IMR-90 (cell line): ENCODE measurements at regions not wholly inside any gene's neighbourhood (a gene's known extent, or its start where the extent isn't known, plus 50 kb on each side); places are given as distances from the start of the nearest gene placed in this dataset.

ENCODE experiments used
- ATAC-seq: fragments of 200-7000 bp; cut with Tn5 transposase; 2 replicates; pipeline ENCODE4 v1.9.1; 2020; ENCODE audit warnings: low read depth, mild to moderate bottlenecking, moderate library complexity
- BruUV-seq: library from RNA; stranded (reverse); fragments of 400-500 nt; replicated peaks from 2 replicates; lab custom pipeline; 2021; lab: Mats Ljungman, UMichigan
- CTCF ChIA-PET: fragments of 300-600 bp; formaldehyde crosslinking; extraction: SDS; loops from one replicate; lab custom pipeline; 2021; ENCODE audit warnings: antibody characterized with exemption; lab: Yijun Ruan, JAX
- POLR2A ChIA-PET: fragments of 300-600 bp; sonication (Branson Sonifier 250); formaldehyde crosslinking; loops from one replicate; lab custom pipeline; 2022; ENCODE audit warnings: antibody characterized with exemption; ENCODE audit not compliant: unreplicated experiment; lab: Charles Lee
- DNase-seq: peaks from one replicate; pipeline ENCODE4 v3.0.0; 2013
- H2AFZ ChIP-seq: replicated peaks from 2 replicates; pipeline ENCODE3; 2013; ENCODE audit warnings: low read length, mild to moderate bottlenecking; ENCODE audit not compliant: poor library complexity
- H2AK5ac ChIP-seq: 2 replicates; pipeline ENCODE4 v1.6.1; 2013; ENCODE audit warnings: low read depth, low read length, inconsistent platforms
- H2AK9ac ChIP-seq: replicated peaks from 2 replicates; pipeline ENCODE3; 2013; ENCODE audit warnings: mild to moderate bottlenecking, low read depth, low read length, moderate library complexity; ENCODE audit not compliant: poor library complexity
- H2BK120ac ChIP-seq: 2 replicates; pipeline ENCODE4 v1.6.1; 2013; ENCODE audit warnings: low read depth, low read length, inconsistent platforms
- H2BK15ac ChIP-seq: 3 replicates; pipeline ENCODE4 v1.6.1; 2013; ENCODE audit warnings: low read depth, low read length, inconsistent platforms
- H2BK20ac ChIP-seq: 2 replicates; pipeline ENCODE4 v1.6.1; 2013; ENCODE audit warnings: low read depth, mild to moderate bottlenecking, inconsistent platforms, low read length, moderate library complexity
- H2BK5ac ChIP-seq: 2 replicates; pipeline ENCODE4 v1.6.1; 2013; ENCODE audit warnings: mild to moderate bottlenecking, low read depth, low read length, inconsistent platforms; ENCODE audit not compliant: poor library complexity, severe bottlenecking
- H3K14ac ChIP-seq: replicated peaks from 2 replicates; pipeline ENCODE4 v1.6.1; 2013; ENCODE audit warnings: low read depth, low read length, inconsistent platforms
- H3K18ac ChIP-seq: 2 replicates; pipeline ENCODE4 v1.6.1; 2013; ENCODE audit warnings: low read depth, low read length, control low read depth
- H3K23ac ChIP-seq: 2 replicates; pipeline ENCODE4 v1.6.1; 2013; ENCODE audit warnings: low read depth, low read length, inconsistent platforms
- H3K27ac ChIP-seq: 2 replicates; pipeline ENCODE4 v1.5.1; 2013; ENCODE audit warnings: mild to moderate bottlenecking, control low read depth, low read length; ENCODE audit not compliant: insufficient read depth
- H3K27me3 ChIP-seq: 2 replicates; pipeline ENCODE4 v1.6.1; 2013; ENCODE audit warnings: low read length; ENCODE audit not compliant: control insufficient read depth, insufficient read depth
- H3K36me3 ChIP-seq: 2 replicates; pipeline ENCODE4 v1.6.1; 2013; ENCODE audit warnings: low read length, mixed read lengths; ENCODE audit not compliant: control insufficient read depth, insufficient read depth
- H3K4ac ChIP-seq: 2 replicates; pipeline ENCODE4 v1.6.1; 2013; ENCODE audit warnings: low read depth, low read length, inconsistent platforms
- H3K4me1 ChIP-seq: 2 replicates; pipeline ENCODE4 v1.6.1; 2013; ENCODE audit warnings: low read length, mixed read lengths; ENCODE audit not compliant: control insufficient read depth, insufficient read depth
- H3K4me2 ChIP-seq: 2 replicates; pipeline ENCODE4 v1.6.1; 2013; ENCODE audit warnings: low read depth, mild to moderate bottlenecking, control low read depth, low read length, moderate library complexity
- H3K4me3 ChIP-seq: 2 replicates; pipeline ENCODE4 v1.5.1; 2013; ENCODE audit warnings: low read depth, mild to moderate bottlenecking, control low read depth, low read length, moderate library complexity; ENCODE audit not compliant: insufficient read depth
- H3K56ac ChIP-seq: 2 replicates; pipeline ENCODE4 v1.6.1; 2013; ENCODE audit warnings: low read length, inconsistent platforms; ENCODE audit not compliant: insufficient read depth; ENCODE audit errors: extremely low read depth
- H3K79me1 ChIP-seq, 2 experiments: 2 replicates each; pipeline ENCODE4 v1.6.1; 2013; ENCODE audit warnings: low read length in 2 of 2, inconsistent platforms in 1 of 2, low read depth in 1 of 2
- H3K9ac ChIP-seq: 2 replicates; pipeline ENCODE4 v1.6.1; 2013; ENCODE audit warnings: low read depth, low read length, control low read depth
- H3K9me1 ChIP-seq: 2 replicates; pipeline ENCODE4 v1.6.1; 2013; ENCODE audit warnings: low read length, inconsistent platforms; ENCODE audit not compliant: insufficient read depth
- H3K9me3 ChIP-seq: 2 replicates; pipeline ENCODE4 v1.6.1; 2013; ENCODE audit warnings: low read length; ENCODE audit not compliant: control insufficient read depth, insufficient read depth
- H4K20me1 ChIP-seq: 2 replicates; pipeline ENCODE4 v1.6.1; 2013; ENCODE audit warnings: low read length, inconsistent platforms; ENCODE audit not compliant: insufficient read depth
- H4K5ac ChIP-seq: 2 replicates; pipeline ENCODE4 v1.6.1; 2013; ENCODE audit warnings: mild to moderate bottlenecking, low read depth, low read length, control low read depth
- H4K8ac ChIP-seq, 2 experiments: 2 replicates each; pipeline ENCODE4 v1.6.1; 2013; ENCODE audit warnings: low read depth in 2 of 2, low read length in 2 of 2, control low read depth in 1 of 2, inconsistent platforms in 1 of 2
- H4K91ac ChIP-seq: 2 replicates; pipeline ENCODE4 v1.6.1; 2013; ENCODE audit warnings: low read depth, low read length, inconsistent platforms; ENCODE audit not compliant: insufficient read depth
- BHLHE40 ChIP-seq: fragments of 150-350 bp; IDR thresholded peaks from 2 replicates; pipeline ENCODE4 v1.6.1; 2016; ENCODE audit warnings: mild to moderate bottlenecking, low read depth, low read length
- CEBPB ChIP-seq: IDR thresholded peaks from 2 replicates; pipeline ENCODE4 v1.6.1; 2012; ENCODE audit warnings: low read depth, low read length, improper control_type of control experiment
- CHD1 ChIP-seq: IDR thresholded peaks from 2 replicates; pipeline ENCODE4 v1.6.1; 2012; ENCODE audit warnings: low read depth, low read length, improper control_type of control experiment
- FOS ChIP-seq: fragments of 150-350 bp; IDR thresholded peaks from 2 replicates; pipeline ENCODE4 v1.6.1; 2016; ENCODE audit warnings: low read depth, low read length
- MAFK ChIP-seq: IDR thresholded peaks from 2 replicates; pipeline ENCODE4 v1.6.1; 2012; ENCODE audit warnings: low read depth, low read length, improper control_type of control experiment
- MAZ ChIP-seq: IDR thresholded peaks from 2 replicates; pipeline ENCODE4 v1.6.1; 2012; ENCODE audit warnings: low read depth, mild to moderate bottlenecking, low read length, improper control_type of control experiment, moderate library complexity, borderline replicate concordance
- MXI1 ChIP-seq: IDR thresholded peaks from 2 replicates; pipeline ENCODE4 v1.6.1; 2012; ENCODE audit warnings: low read depth, mild to moderate bottlenecking, low read length, moderate library complexity, borderline replicate concordance
- NFE2L2 ChIP-seq: fragments of 150-350 bp; IDR thresholded peaks from 2 replicates; pipeline ENCODE4 v1.6.1; 2016; ENCODE audit warnings: low read depth, mild to moderate bottlenecking, low read length
- POLR2A ChIP-seq: IDR thresholded peaks from 2 replicates; pipeline ENCODE4 v1.6.1; 2012; ENCODE audit warnings: mild to moderate bottlenecking, low read depth, low read length
- RAD21 ChIP-seq: IDR thresholded peaks from 2 replicates; pipeline ENCODE4 v1.6.1; 2012; ENCODE audit warnings: low read length, improper control_type of control experiment
- RCOR1 ChIP-seq: IDR thresholded peaks from 2 replicates; pipeline ENCODE4 v1.6.1; 2012; ENCODE audit warnings: mild to moderate bottlenecking, low read length, improper control_type of control experiment; ENCODE audit not compliant: insufficient replicate concordance
- RFX5 ChIP-seq: IDR thresholded peaks from 2 replicates; pipeline ENCODE4 v1.8.0; 2012; ENCODE audit warnings: low read depth, mild to moderate bottlenecking, low read length, moderate library complexity
- SMC3 ChIP-seq: fragments of 150-350 bp; IDR thresholded peaks from 2 replicates; pipeline ENCODE4 v1.6.1; 2016; ENCODE audit warnings: low read depth, mild to moderate bottlenecking, antibody characterized with exemption, low read length, moderate library complexity
- dilution Hi-C: fragments of 300-500 bp; cut with HindIII; formaldehyde crosslinking; loops from one replicate; pipeline ENCODE4 v1.14.3; 2018; ENCODE audit warnings: low sequenced_read_pairs; ENCODE audit not compliant: unreplicated experiment
- in situ Hi-C: fragments of 300-500 bp; cut with MboI; formaldehyde crosslinking; loops from 3 replicates; pipeline ENCODE4 v1.14.3; 2019; ENCODE audit warnings: low sequenced_read_pairs, inconsistent platforms, mixed read lengths
- intact Hi-C: fragments of 100-400 bp; cut with micrococcal nuclease; formaldehyde crosslinking; loops from 2 replicates; pipeline ENCODE4 v1.10.0; 2022
- TF ChIP-seq, protein P1 (sequence below): fragments of 150-350 bp; IDR thresholded peaks from 2 replicates; pipeline ENCODE4 v1.6.1; 2017; ENCODE audit warnings: mild to moderate bottlenecking, antibody characterized with exemption, low read length, low read depth
- TF ChIP-seq, protein P2 (sequence below): conservative IDR thresholded peaks from 2 replicates; pipeline ENCODE4 v1.5.1; 2012; ENCODE audit warnings: mild to moderate bottlenecking, low read depth, low read length, improper control_type of control experiment
- TF ChIP-seq, protein P3 (sequence below): fragments of 150-350 bp; IDR thresholded peaks from 2 replicates; pipeline ENCODE4 v1.6.1; 2016; ENCODE audit warnings: low read depth, mild to moderate bottlenecking, low read length, moderate library complexity, borderline replicate concordance

DNA sequence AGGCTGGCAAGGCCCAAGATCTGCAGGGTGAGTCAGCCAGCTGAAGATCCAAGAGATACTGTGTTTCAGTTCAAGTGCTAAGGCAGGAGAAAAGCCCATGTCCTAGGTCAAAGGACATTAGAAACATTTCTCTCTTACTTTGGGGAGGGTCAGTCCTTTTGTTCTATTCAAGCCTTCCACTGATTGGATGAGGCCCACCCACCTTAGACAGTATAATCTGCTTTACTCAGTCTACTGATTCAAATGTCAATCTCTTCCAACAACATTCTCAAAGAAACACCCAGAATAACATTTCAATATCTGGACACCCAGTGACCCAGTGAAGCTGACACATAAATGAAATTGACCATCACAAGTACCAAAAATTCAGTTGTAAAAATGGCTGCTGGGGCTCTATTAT lies 367.8 kb upstream of the ZP4 start:
- TF ChIP-seq, protein P1, sequence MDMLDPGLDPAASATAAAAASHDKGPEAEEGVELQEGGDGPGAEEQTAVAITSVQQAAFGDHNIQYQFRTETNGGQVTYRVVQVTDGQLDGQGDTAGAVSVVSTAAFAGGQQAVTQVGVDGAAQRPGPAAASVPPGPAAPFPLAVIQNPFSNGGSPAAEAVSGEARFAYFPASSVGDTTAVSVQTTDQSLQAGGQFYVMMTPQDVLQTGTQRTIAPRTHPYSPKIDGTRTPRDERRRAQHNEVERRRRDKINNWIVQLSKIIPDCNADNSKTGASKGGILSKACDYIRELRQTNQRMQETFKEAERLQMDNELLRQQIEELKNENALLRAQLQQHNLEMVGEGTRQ, result no peak
- no peak for TF ChIP-seq CEBPB
- TF ChIP-seq RCOR1, result no peak
- TF ChIP-seq FOS, result no peak
- no peak for TF ChIP-seq MXI1
- TF ChIP-seq CHD1, result no peak
- TF ChIP-seq, protein P2, sequence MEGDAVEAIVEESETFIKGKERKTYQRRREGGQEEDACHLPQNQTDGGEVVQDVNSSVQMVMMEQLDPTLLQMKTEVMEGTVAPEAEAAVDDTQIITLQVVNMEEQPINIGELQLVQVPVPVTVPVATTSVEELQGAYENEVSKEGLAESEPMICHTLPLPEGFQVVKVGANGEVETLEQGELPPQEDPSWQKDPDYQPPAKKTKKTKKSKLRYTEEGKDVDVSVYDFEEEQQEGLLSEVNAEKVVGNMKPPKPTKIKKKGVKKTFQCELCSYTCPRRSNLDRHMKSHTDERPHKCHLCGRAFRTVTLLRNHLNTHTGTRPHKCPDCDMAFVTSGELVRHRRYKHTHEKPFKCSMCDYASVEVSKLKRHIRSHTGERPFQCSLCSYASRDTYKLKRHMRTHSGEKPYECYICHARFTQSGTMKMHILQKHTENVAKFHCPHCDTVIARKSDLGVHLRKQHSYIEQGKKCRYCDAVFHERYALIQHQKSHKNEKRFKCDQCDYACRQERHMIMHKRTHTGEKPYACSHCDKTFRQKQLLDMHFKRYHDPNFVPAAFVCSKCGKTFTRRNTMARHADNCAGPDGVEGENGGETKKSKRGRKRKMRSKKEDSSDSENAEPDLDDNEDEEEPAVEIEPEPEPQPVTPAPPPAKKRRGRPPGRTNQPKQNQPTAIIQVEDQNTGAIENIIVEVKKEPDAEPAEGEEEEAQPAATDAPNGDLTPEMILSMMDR, result no peak
- TF ChIP-seq BHLHE40, result no peak
- no peak for TF ChIP-seq RAD21
- no peak for TF ChIP-seq MAFK
- no peak for TF ChIP-seq SMC3
- TF ChIP-seq RFX5, result no peak
- TF ChIP-seq, protein P3, sequence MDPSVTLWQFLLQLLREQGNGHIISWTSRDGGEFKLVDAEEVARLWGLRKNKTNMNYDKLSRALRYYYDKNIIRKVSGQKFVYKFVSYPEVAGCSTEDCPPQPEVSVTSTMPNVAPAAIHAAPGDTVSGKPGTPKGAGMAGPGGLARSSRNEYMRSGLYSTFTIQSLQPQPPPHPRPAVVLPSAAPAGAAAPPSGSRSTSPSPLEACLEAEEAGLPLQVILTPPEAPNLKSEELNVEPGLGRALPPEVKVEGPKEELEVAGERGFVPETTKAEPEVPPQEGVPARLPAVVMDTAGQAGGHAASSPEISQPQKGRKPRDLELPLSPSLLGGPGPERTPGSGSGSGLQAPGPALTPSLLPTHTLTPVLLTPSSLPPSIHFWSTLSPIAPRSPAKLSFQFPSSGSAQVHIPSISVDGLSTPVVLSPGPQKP, result no peak
- no peak for TF ChIP-seq NFE2L2
- TF ChIP-seq POLR2A, result no peak
- no peak for TF ChIP-seq MAZ
- Histone ChIP-seq H2BK20ac (no peak overlapping the region), H3K27me3 (no peaks in the 10 kb centered on the region), H4K5ac (no peak overlapping the region), H2BK15ac (no peak overlapping the region), H3K27ac (no peak overlapping the region), H2AK5ac (no peak overlapping the region), H3K4me1 (no peaks in the 10 kb centered on the region), H2BK5ac (no peak overlapping the region), H3K18ac (no peak overlapping the region), H4K8ac (no peak overlapping the region), H3K9me3 (peaks cover 2% of the 10 kb centered on the region; the same call in 1 of the 2 replicates), H3K14ac (no peak overlapping the region), H2AFZ (no peak overlapping the region), H3K36me3 (no peaks in the 10 kb centered on the region), H3K79me1 (no peaks in the 10 kb centered on the region), H2BK120ac (no peak overlapping the region), H3K9ac (no peak overlapping the region), H4K20me1 (no peaks in the 10 kb centered on the region), H3K4ac (no peak overlapping the region), H3K4me3 (no peak overlapping the region), H3K23ac (no peak overlapping the region), H2AK9ac (no peak overlapping the region), H3K56ac (no peak overlapping the region), H3K4me2 (no peak overlapping the region), H4K91ac (no peak overlapping the region), H3K9me1 (no peaks in the 10 kb centered on the region)
- no TSS peak for BruUV-seq
- ChIA-PET POLR2A (no interaction called here), CTCF (interaction anchor here (0.6 kb wide), 2 partner anchors 347 to 443 kb away, joined by 4 to 8 read pairs; no protein-coding TSS in a partner anchor)
- no peak for DNase-seq
- in situ Hi-C loops, result no loop called here
- dilution Hi-C loops, result no loop called here
- intact Hi-C loops, result loop anchor here (10.0 kb wide), 1 partner anchor 394 kb away; no protein-coding TSS in a partner anchor
- ATAC-seq, result no peak
